Fibroblast of skin of scalp (primary cell): ENCODE measurements at regions not wholly inside any gene's neighbourhood (a gene's known extent, or its start where the extent isn't known, plus 50 kb on each side); places are given as distances from the start of the nearest gene placed in this dataset.
"Not testable (repeated sequence)": the region's sequence is repeated elsewhere in the genome, so short reads cannot be mapped to it uniquely, and the experiment has no call there.

Experiments
- DNase-seq: peaks from one replicate; pipeline ENCODE4 v3.0.0-alpha.2; 2013

DNA sequence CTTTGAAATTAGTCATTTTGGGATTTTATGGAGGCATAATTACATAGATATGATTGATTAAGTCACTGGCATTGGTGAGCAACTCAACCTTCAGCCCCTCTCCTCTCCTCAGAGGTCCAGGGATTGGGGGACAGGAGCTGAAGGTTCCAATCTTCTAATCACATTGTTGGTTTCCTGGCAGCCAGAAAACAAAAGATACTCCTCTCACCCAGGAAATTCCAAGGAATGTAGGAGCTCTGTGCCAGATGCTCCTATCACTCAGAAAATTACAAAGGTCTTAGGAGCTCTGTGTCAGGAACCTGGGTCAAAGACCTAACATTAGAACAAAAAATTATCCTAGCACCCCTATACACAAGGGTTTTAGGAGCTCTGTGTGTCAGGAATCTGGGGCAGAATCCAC, 679.7 kb upstream of the ID4 start:
- peak; percentile 25 for DNase-seq

DNA sequence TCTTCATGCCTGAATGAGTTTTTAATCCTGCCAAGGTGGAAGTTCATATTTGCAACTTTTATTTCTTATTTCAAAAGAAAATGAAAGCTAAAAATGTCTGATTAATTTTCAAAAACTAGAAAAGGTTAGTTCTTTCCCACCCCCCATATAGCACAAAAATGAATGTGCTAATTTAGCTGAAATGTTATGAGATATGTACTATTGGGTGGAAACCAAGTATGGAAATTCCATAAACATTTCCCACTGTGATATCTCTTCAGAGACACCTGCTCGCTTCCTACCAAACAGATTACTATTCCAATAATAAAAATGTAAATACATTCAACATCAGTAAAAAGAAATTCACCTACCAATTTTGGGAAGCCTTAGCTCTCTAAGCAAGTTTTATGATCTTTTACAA, 678.6 kb upstream of the ID4 start:
- DNase-seq, result peak; percentile 67

DNA sequence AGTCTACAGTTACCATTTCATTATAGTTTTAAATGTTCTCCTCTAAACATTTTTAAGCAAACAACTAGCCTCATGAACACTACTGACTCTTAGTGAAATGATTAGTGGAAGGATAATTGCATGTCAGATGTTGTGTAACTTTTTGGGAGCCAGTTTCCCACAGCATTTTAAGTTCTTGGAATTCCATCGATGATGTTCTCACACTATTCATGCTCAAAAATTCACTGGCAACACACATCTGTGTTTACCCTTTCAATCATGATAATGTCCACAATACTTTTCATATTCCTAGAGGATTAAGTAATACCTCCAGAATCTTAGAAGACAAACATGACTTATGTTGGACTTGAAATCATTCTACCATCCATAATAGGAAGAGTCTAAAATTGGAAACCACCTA, 678.1 kb upstream of the ID4 start:
- DNase-seq, result peak; percentile 95

DNA sequence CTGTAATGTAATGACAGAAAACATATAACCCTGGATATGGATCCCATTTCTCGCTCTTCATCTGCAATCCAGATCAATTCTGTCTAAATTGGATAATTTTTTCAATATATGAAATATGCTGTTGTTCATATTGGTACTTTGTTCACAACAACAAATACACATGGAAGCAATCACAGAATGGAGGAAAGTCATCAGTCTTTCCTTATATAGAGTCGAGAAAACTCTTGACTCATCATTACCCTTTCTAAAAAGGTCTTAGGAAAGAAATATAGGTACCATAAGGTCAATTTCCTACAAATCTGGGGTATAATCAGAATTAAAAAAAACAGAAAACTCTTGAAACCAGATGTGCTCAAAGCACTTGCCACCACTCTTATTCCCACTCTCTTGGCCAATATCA, 677.6 kb upstream of the ID4 start:
- peak; percentile 53 for DNase-seq

DNA sequence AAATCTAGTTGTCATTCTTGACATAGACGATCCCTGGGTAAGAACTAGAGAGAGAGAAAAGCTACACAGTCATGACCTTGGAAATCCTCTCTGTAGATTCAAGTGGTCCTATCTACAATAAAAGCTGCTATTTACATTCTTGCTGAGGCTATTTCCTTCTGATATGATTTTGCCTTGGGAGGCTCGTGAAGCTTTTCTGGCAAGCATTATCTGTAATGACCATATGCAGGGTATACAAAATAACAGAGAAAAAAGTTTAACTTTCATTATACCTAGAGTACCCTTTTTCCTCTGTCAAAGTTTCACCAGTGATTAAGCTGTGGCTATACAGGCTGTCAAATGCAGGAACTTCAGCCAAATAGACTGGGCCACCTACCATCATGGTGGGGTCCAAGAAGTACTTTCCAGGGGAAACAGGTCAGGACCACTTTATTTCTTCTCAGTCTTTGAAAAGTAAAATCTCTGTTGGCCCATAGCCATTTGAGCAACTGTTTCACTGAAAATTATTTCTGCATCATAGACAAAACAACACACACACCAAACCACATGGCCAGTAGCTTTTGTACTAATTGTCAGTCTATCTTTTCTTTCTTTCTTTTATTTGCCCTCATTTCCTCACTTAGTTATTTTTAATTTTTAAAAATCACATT, 677.0 kb upstream of the ID4 start:
- peak; percentile 23 for DNase-seq

DNA sequence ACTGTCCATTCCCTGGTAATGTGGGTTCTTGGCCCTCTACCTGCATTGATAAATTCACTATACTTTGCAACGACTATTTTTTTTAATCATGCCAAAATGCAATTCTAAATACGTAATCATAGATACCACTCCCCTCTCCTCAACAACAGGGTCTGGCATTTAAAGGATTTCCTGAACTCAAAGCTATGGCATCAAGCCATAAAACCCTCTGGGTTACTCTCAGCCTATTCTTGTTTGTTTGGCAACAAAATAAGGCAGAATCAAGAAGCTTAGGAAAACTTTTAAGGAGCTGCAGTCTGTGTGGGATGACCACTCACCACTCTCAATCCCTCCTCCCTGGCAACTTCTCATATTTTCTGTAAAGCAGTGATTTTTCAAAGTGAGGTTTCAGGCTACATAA, 669.9 kb upstream of the ID4 start:
- peak; percentile 41 for DNase-seq

DNA sequence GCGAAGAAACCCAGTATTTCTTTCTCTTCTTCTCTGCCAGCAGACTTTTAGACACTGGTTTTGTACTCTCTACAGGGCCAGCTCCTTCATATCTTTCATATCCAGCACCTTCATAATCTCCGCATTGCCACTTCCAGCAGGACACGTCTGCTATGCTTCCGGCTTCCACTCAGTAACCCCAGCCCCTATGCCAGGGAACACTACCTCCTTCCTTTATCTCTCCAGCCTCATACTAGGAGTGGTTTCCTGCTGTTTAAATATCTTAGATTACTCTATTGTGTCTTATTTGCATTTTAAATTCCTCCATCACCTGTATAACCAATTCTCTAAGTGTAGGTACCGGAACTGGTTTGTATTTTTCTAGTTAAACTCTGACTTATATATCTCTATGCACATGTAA, 667.8 kb upstream of the ID4 start:
- no peak for DNase-seq

DNA sequence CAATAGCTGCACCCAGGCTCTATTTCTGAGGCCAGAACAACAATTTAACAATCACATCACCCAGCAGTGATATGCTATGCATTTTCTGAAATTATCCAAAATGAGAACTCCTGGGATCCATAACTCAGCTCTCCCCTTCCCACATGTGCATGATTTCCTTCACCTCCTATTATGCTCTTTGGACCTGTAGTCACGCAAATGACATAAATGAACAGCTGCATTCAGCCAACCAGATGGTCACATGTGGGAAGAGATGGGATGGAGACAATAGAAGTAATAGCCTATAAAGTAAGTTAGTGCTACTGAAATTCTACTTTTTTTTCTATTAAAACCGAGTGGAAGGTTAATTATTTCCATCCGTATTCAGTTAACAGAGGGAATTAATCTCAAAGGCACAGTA, 662.1 kb upstream of the ID4 start:
- DNase-seq, result no peak

DNA sequence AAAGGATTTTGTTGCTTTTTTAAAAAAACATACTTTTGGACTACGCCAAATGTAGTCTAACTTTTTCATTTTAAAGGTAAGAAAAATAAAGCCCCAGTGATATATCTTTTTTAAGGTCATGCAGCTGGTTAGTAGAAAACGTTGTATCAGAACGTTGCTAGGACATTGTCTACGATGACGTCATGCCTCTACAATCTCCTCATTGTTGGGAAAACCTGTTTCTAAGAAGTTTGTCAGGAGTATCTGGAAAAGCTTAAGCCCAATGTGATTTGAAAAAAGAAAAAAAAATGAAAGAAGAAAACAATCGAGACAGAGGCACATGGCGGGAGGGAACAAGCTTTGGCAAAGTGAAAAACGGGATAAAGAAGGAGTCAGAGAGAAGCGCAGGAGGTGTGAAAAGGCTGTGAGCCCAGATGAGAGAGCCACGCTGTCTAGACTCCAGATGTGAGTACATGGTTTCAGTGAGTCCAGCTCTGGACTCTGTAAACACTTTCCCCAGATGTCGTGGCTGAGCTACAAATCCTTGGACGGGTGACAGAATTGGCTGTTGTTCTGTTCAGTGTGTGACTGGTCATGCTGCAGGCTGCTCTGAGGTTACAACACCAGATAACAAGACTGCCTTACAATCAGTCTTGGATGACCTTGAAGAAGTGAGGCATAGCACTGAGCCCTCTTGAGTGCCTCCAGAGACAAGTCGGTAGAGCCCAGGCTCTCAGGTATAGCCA, 656.7 kb upstream of the ID4 start:
- DNase-seq, result peak; percentile 35

DNA sequence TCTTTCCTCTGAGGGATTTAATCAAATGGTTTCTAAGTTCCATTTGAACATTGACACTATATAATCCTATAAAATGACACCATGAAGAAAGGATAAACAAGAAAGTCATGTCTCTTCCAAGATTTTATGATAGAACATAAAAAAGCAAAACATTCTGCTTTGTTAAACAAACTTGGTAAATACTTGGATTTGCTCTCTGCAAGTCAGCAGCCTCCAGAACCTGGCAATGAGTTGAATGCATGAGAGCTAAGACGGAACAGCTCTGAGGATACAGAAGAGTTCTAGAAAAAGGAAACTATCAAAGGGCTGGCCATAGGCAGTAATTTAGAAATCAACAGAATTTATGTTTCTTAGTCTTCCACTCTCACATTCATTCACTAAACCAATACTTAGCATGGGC, 656.0 kb upstream of the ID4 start:
- no peak for DNase-seq

DNA sequence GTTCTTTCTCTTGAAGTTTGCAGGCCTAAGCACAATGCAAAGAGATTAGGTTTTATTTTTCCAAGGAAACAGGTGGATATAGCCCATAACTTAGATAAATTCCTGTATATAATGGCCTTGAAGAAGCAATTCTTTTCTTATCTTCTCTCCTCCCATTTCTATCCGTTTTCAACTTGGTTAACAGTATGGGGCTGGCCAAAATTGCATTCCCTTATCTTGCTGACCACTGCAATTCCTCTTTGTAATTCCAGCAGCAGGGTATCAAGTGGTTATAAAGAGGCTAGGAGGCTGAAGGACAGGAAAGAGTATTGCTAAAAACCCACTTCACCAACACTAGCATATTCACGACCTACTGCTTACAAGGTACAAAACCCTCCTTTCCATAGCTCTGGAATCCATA, 643.5 kb upstream of the ID4 start:
- DNase-seq, result no peak

DNA sequence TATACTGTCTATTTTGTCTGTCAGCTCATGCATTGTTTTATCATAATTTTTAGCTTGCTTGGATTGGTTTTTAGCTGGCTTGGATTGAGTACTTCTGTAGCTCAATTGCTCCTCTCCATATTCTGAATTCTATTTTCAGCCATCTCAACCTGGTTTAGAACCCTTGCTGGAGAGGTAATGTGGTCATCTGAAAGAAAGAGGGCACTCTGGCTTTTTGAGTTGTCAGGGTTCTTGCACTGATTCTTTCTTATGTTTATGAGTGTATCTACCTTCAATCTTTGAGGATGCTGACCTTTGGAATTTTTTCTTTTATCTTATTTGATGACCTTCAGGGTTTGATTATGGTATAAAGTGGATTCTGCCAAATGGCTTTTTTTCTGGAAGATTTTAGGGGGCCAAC, 632.7 kb upstream of the ID4 start:
- DNase-seq, result no peak

DNA sequence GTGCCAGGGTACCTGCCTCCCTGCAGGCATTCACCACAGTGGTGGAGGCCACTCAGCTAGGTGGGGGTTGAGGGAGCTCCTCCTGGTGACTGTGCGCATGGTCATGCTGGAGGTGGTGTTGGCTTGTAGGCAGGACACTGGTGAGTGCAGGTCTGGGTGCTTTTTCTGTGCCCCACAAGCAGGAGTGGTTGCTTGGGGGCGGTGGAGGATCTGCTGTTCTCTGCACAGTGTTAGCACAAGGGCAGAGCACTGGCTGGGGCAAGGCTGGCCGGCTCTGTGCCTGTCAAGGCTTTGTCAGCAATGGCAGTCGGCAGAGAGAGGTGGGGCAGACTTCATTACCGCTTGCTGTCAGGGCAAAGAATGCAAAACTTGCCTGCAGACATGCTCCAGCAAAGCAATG, 632.1 kb upstream of the ID4 start:
- no peak for DNase-seq

DNA sequence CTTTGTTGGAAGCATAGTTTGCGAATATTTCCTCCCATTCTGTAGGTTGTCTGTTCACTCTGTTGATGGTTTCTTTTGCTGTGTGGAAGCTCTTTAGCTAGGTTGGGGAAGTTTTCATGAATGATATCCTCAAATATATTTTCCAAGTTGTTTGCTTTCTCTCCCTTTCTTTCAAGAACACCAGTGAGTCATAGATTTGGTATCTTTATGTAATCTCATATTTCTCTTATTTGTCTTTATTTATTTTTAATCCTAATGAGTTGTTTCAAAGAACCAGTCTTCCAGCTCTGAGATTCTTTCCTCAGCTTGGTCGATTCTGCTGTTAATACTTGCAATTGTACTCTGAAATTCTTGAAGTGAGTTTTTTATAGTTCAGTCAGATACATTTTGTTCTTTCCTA, 628.0 kb upstream of the ID4 start:
- DNase-seq, result peak; percentile 1

DNA sequence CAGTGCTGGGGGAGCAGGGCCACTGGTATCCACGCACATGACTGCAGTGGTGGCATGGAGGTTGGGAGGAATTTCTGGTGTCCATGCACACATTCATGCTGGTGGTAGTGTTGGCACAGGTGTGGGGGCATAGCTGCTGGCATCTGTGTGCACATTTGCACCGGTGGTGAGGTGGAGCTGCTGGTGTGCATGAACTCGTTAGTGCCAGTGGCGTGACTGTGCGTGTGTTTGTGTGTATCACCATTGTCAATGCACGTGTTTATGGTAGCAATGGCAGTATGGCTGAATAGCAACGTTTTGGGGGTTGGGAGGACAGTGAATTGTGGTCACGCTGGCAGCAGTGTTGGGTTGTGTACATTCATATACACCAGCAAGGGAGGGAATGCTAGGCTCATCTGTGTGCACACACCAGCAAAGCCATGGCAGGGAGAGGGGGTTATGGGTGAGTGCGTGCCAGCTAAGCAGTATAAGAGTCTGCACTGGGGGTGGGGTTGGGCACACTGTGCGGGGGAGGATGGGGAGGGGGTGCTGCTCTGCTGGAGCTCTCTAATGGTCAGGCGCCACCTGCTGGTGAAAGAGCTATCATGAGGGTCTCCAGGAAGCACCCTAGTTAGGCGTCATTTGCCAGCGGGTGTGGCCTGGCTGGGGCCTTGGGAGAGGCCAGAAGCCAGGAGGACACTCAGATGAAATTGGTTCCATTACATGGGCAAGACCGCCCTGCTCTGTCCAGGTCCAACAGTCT, 626.1 kb upstream of the ID4 start:
- DNase-seq, result no peak

DNA sequence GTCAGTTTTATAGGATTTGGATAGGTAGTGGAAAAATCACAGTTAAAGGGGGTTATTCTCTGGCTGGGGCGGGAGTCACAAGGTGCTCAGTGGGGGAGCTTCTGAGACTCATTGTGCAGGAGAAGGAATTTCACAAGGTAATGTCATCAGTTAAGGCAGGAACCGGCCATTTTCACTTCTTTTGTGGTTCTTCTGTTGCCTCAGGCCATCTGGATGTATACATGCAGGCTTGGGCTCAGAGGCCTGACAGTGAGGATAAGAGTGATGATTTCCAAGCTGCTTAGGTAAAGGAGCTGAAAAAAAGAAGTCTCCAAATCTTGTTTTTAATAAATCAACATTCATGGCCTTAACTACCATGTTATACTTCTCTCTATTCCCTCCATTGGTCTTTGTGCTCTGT, 622.9 kb upstream of the ID4 start:
- no peak for DNase-seq

DNA sequence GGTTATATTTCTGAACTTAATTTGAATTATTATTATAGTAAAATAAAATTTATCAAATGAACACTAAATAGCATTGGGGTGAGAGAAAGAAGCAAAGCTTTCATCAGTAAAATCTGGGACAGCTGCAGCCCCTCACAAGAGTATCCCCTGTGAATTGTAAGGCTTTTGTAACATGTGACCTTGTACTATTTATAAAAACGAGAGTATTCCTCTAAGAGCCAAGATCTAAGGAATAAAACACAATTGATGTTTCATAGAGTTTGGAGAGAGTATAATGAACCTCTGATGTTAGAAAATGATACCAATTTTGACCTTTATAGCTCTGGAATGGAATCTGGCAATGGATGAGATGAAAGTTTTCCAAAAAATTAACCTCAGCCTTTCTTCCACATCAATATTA, 617.2 kb upstream of the ID4 start:
- no peak for DNase-seq

DNA sequence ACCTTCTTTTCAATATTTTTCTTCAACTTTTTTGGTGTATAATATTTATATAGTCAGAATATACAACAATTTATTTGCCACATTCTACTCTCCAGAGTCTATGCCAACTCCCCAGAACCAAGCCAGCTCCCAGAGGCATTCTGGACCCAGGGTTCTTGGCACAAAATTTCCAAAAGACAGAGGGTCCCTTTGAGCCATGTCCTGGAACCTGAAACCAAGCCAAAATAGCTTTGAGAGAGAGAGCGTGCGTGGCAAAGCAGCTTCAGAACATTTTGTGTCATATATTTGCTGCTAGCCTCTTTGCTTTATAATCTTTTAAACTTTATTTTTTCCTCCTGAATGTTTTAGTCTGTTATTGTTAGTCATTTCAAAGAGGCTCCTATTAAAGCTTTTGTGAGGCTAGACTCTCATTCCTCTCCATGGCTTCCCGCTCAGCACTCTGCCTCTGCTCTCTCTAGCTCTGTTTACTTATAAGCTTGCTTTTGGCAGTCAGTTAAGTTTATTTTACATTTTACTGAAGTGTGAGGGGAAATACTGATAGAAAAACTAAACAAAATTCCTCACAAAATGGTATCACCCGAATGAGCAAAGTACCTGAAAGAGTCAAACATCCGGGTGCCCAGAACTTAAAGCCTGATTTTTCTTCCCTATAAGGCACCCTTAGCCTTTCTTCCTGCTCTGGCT, 605.1 kb upstream of the ID4 start:
- DNase-seq, result no peak

DNA sequence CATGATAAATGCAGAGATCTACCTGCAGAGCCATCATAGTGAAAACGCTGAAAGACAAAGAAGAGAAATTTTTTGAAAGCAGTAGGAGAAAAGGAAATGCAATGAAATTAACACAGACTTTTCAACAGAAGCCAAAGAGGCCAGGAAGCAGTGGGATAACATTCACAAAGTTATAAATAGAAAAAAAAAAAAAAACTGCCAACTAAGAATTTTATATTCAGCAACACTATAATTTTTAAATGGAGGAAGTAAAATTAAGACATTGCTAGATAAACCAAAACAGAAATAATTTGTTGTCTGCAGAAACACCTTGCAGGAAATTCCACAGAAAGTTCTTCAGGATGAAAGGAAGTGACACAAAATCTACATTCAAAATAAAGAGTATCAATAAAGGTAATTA, 591.5 kb upstream of the ID4 start:
- no peak for DNase-seq

DNA sequence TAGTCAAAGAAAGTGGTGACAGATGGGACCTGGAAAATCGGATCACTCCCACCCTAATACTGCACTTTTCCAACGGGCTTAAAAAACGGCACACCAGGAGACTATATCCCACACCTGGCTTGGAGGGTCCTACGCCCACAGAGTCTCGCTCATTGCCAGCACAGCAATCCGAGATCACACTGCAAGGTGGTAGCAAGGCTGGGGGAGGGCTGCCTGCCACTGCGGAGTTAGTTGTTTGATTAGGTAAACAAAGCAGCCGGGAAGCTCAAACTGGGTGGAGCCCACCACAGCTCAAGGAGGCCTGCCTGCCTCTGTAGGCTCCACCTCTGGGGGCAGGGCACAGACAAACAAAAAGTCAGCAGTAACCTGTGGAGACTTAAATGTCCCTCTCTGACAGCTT, 590.0 kb upstream of the ID4 start:
- DNase-seq, result not testable (repeated sequence)

DNA sequence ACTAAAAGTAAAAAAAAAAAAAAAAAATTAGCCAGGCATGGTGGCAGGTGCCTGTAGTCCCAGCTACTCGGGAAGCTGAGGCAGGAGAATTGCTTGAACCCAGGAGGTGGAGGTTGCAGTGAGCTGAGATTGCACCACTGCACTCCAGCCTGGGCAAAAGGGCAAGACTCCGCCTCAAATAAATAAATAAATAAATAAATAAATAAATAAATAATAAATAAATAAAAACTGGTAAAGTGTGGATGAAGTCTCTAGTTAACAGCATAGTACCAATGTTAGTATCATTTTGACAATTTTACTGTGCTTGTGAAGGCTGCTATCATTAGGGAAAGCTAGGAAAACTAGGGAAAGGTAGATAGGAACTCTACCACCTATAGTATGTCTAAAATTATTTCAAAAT, 581.0 kb upstream of the ID4 start:
- DNase-seq, result not testable (repeated sequence)

DNA sequence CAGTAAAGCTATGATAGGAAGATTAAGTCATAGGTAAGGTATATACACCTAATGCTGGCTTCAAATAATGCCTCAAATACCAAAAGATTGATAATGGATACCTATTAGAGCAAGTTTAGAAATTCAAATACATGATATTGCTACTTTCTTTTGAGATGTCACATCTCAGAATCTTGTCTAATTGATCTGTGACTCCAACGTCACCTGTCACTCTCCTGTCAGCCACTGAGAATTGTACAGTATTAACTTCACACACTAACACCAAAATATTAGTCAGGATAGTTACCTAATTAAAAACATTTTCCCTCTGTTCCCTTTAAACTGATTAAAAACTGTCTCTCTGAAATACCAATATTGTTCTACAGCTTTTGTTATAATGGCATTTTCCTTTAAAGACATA, 575.5 kb upstream of the ID4 start:
- no peak for DNase-seq

DNA sequence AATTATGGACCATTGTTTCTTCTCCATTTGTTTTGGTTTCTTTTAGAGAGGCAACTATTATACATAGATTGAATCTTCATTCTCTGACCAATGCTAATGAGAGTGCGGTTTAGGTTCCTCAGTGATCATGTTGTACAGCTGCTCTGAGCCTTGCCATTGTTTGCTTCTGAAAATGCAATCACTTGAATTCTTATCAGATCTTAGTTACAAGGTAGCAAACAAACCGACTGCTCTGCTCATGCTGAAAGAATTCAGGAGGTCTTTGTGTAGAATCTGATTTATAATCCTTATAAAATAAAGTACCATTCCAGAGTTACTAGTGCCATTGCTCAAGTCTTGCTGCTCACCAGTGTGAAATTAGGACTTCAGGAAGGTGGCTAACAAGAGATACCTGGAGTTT, 569.1 kb upstream of the ID4 start:
- no peak for DNase-seq

DNA sequence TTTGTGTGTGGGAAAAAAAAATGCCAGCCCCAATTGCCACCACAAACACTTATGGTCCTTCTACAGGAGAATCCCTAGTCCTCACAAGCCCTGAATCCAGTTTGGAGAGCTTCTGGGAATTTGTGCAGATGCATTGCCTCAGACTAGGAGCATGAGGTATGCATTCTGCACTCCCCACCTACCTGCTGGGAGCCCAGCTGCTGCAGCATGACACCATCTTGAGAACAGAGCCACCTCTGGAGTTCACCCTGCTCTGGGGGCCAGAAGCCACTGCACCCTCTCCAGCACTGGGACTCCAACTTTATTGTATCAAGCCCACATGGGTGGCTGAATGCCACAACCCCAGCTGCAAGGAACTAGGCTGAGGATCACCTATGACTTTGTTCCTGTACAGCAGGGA, 568.5 kb upstream of the ID4 start:
- DNase-seq, result no peak
